ENCODE measurements at regions not wholly inside any gene's neighbourhood (a gene's known extent, or its start where the extent isn't known, plus 50 kb on each side); places are given as distances from the start of the nearest gene placed in this dataset.

DNA sequence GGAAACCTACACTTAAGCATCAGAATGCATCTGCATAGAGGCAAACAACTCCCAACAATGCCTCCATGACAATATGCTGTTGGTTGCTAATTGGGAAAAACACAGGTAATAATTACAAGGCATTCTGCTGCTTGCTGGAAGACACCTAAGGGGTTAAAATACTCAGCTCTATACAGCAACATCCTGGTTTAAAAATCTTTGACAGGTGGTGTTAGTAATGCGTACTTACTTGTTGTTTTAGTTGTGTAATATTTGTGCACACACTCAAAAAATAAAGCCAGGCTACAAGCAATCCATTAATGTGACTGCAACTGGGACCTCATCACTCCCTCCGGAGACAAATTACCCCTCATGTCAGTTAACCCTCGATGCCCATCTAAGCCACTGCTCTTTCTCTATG lies 126.3 kb upstream of the ELL2 start:
- TF ChIP-seq POLR2AphosphoS5 (IDR thresholded peaks at IDR 0.05) (no peak), EP300 (IDR thresholded peaks at IDR 0.05) (no peak), POLR2A (IDR thresholded peaks at IDR 0.05) (no peak)
- TF ChIP-seq, protein P1, sequence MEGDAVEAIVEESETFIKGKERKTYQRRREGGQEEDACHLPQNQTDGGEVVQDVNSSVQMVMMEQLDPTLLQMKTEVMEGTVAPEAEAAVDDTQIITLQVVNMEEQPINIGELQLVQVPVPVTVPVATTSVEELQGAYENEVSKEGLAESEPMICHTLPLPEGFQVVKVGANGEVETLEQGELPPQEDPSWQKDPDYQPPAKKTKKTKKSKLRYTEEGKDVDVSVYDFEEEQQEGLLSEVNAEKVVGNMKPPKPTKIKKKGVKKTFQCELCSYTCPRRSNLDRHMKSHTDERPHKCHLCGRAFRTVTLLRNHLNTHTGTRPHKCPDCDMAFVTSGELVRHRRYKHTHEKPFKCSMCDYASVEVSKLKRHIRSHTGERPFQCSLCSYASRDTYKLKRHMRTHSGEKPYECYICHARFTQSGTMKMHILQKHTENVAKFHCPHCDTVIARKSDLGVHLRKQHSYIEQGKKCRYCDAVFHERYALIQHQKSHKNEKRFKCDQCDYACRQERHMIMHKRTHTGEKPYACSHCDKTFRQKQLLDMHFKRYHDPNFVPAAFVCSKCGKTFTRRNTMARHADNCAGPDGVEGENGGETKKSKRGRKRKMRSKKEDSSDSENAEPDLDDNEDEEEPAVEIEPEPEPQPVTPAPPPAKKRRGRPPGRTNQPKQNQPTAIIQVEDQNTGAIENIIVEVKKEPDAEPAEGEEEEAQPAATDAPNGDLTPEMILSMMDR (IDR thresholded peaks at IDR 0.05): no peak
- H3K27ac ChIP-seq: no peak overlapping the region
- no peaks in the 10 kb centered on the region for H3K36me3 ChIP-seq
- WGBS, 2 donors: 66 to 71% methylated on average over 3 of the region's 3 CpGs
- no peaks in the 10 kb centered on the region for H3K27me3 ChIP-seq
- intact Hi-C loops (cut with DNase I): no loop called here
- no peak for DNase-seq
- H3K4me3 ChIP-seq: no peak overlapping the region
- H3K9me3 ChIP-seq: no peaks in the 10 kb centered on the region
- no peaks in the 10 kb centered on the region for H3K4me1 ChIP-seq

DNA sequence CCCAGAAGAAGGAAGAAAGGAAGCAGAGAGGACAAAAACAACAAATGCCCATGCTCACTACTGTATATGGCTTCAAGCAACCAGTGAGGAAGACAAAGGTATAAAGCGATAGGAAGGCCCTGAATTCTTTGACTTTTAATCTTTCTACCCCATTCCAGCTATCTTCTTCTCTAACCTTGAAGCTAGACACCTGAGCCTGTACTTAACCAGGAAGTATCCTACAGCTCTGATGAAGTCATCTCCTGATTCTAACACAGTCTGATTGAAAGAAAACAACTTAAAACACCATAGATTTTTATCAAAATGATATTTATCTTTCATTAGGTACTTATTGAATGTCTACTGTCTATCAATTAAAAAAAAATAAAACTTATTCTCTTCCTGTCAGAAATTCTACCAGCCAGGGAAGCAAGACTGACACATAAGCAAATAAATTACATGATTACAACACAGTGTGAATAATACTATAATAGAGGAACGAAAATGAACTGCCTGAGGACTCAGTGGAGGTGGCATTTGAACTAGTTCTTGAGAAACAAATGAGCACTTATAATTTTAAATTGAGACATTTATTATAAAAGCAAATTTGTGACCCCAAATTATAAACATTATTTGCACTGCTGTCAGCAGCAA lies 123.3 kb upstream of the ELL2 start:
- no peaks in the 10 kb centered on the region for H3K9me3 ChIP-seq
- no peaks in the 10 kb centered on the region for H3K4me1 ChIP-seq
- intact Hi-C loops (cut with DNase I): no loop called here
- no peak for DNase-seq
- H3K27me3 ChIP-seq: no peaks in the 10 kb centered on the region
- TF ChIP-seq EP300 (IDR thresholded peaks at IDR 0.05) (no peak), POLR2AphosphoS5 (IDR thresholded peaks at IDR 0.05) (no peak), POLR2A (IDR thresholded peaks at IDR 0.05) (no peak)
- TF ChIP-seq, protein P1 (IDR thresholded peaks at IDR 0.05): no peak
- WGBS, 2 donors: 67 to 73% methylated on average over 2 of the region's 2 CpGs
- H3K36me3 ChIP-seq: no peaks in the 10 kb centered on the region
- no peak overlapping the region for H3K27ac ChIP-seq
- H3K4me3 ChIP-seq: no peak overlapping the region

DNA sequence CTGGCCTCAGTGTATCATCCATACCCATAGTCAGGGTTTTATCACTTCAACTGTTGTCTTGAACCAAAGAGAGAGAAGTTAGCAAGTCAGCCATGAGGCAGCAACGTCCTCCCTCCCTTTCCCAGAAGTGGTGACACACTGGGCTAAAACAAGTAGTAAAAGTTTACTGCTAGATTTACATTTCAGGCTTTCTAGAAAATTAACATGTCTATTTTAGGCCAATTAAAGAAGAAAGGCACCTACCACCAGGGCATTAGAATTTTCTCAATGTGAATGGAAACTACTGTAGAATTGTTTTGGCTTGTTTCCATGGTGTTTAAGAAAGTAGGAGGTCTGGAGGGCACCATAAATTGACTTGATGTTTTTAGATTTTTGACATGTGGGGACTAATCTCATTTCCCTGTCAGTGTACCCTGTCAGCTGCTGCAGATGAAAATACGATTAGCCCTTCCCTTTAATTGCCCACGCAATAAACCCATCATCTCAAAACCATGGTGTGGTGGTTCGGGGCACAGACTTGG lies 121.8 kb upstream of the ELL2 start:
- no peak overlapping the region for H3K27ac ChIP-seq
- H3K4me3 ChIP-seq: no peak overlapping the region
- H3K4me1 ChIP-seq: no peaks in the 10 kb centered on the region
- no peak for TF ChIP-seq EP300 (IDR thresholded peaks at IDR 0.05)
- TF ChIP-seq, protein P1 (IDR thresholded peaks at IDR 0.05): no peak
- TF ChIP-seq POLR2A (IDR thresholded peaks at IDR 0.05): no peak
- no peak for TF ChIP-seq POLR2AphosphoS5 (IDR thresholded peaks at IDR 0.05)
- no peaks in the 10 kb centered on the region for H3K36me3 ChIP-seq
- DNase-seq: no peak
- WGBS, 2 donors: 23 to 26% methylated on average over 4 of the region's 4 CpGs
- H3K27me3 ChIP-seq: no peaks in the 10 kb centered on the region
- intact Hi-C loops (cut with DNase I): no loop called here
- H3K9me3 ChIP-seq: no peaks in the 10 kb centered on the region

DNA sequence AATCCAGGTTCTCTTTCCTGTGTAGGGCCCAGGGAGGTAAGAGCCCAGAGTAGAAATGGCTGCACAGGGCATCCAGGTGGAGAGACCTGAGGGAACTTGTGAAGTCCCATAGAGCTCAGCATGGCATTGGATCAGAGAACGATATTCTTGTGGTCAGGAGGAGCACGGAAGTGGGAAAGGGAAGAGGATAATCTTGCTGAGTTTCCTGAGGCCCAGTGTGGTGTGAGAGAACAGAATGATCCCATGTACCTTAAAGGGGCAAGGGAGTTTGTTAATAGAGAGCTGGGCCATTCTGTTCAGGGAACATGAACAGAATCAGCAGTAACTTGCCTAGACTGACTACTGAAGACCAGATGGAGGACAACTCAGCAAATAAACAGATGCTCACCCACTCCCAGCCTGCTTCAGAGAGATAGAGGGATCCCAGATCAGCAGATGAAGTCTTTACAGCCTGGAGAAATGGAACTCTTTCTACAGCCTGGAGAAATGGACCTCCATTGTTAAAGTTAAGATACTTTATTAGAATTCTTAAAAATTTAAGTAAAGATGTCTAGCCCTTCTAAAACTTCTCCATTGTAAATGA lies 119.7 kb upstream of the ELL2 start:
- DNase-seq: no peak
- no peaks in the 10 kb centered on the region for H3K27me3 ChIP-seq
- WGBS, 2 donors: 68 to 93% methylated on average over 2 of the region's 2 CpGs
- no peaks in the 10 kb centered on the region for H3K36me3 ChIP-seq
- H3K4me1 ChIP-seq: no peaks in the 10 kb centered on the region
- intact Hi-C loops (cut with DNase I): no loop called here
- no peak overlapping the region for H3K27ac ChIP-seq
- TF ChIP-seq POLR2A (IDR thresholded peaks at IDR 0.05) (no peak), POLR2AphosphoS5 (IDR thresholded peaks at IDR 0.05) (no peak), EP300 (IDR thresholded peaks at IDR 0.05) (no peak)
- TF ChIP-seq, protein P1 (IDR thresholded peaks at IDR 0.05): no peak
- no peak overlapping the region for H3K4me3 ChIP-seq
- no peaks in the 10 kb centered on the region for H3K9me3 ChIP-seq

Data from sigmoid colon (tissue), 6 donors.